ENCODE measurements at regions not wholly inside any gene's neighbourhood (a gene's known extent, or its start where the extent isn't known, plus 50 kb on each side); places are given as distances from the start of the nearest gene placed in this dataset.

DNA sequence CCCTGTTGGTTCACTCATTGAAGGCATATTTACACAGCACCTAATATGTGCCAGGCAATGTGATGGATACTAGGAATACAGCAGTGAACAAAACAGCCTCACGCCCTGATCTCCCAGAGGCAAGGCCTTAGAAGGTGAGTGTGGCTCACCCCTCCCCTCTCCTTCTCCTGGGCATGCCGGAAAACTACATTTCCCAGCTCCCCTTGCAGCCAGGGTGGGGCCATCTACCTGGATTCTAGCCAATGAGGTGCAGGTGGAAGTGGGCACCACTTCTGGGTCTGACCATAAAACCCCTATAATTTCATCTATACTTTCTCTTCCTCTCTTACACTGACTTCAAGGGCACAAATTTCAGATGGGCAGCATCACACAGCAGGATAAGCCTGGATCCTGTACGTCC lies 63.8 kb downstream of the FBXO2 start:
- no peaks in the 10 kb centered on the region for H3K9me3 ChIP-seq
- H3K27me3 ChIP-seq = peaks cover 0 to 85% (median 0%) of the 10 kb centered on the region in 4 donors
- intact Hi-C loops (cut with DNase I) = no loop called here
- H3K27ac ChIP-seq = no peak overlapping the region
- WGBS, 2 donors = 20 to 55% methylated on average over 1 to 3 of the region's 3 CpGs
- TF ChIP-seq CTCF (IDR thresholded peaks at IDR 0.05) (no peak), POLR2A (IDR thresholded peaks at IDR 0.05) (no peak)
- no peaks in the 10 kb centered on the region for H3K36me3 ChIP-seq
- no peaks in the 10 kb centered on the region for H3K4me1 ChIP-seq
- H3K4me3 ChIP-seq = no peak overlapping the region
- DNase-seq = no peak

Measured in esophagus squamous epithelium (tissue), 5 donors.